ENCODE measurements at regions not wholly inside any gene's neighbourhood (a gene's known extent, or its start where the extent isn't known, plus 50 kb on each side); places are given as distances from the start of the nearest gene placed in this dataset.

DNA sequence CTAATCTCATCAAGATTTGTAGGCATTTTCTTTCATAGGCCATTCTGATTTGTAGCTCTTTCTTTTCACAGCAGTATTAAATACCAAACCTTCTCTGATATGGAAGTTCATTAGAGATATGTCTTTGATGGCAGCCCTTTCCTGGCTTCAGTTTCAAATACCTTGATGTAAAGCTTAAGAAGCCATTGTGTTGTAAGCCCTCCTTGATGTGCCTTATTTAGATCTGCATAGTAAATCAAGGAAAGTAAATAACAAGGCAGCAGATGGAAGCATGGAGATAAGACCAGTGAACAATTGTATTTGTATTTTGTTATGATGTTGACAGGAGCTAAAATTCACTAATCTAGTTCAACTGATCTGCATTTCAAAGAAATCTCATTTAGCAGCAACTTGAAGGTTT is 234.9 kb upstream of the PPP1R3A start (continued):
- TF ChIP-seq, protein P1, sequence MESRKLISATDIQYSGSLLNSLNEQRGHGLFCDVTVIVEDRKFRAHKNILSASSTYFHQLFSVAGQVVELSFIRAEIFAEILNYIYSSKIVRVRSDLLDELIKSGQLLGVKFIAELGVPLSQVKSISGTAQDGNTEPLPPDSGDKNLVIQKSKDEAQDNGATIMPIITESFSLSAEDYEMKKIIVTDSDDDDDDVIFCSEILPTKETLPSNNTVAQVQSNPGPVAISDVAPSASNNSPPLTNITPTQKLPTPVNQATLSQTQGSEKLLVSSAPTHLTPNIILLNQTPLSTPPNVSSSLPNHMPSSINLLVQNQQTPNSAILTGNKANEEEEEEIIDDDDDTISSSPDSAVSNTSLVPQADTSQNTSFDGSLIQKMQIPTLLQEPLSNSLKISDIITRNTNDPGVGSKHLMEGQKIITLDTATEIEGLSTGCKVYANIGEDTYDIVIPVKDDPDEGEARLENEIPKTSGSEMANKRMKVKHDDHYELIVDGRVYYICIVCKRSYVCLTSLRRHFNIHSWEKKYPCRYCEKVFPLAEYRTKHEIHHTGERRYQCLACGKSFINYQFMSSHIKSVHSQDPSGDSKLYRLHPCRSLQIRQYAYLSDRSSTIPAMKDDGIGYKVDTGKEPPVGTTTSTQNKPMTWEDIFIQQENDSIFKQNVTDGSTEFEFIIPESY (IDR thresholded peaks at IDR 0.05) = no peak
- TF ChIP-seq RAD21 (IDR thresholded peaks at IDR 0.05) = no peak

DNA sequence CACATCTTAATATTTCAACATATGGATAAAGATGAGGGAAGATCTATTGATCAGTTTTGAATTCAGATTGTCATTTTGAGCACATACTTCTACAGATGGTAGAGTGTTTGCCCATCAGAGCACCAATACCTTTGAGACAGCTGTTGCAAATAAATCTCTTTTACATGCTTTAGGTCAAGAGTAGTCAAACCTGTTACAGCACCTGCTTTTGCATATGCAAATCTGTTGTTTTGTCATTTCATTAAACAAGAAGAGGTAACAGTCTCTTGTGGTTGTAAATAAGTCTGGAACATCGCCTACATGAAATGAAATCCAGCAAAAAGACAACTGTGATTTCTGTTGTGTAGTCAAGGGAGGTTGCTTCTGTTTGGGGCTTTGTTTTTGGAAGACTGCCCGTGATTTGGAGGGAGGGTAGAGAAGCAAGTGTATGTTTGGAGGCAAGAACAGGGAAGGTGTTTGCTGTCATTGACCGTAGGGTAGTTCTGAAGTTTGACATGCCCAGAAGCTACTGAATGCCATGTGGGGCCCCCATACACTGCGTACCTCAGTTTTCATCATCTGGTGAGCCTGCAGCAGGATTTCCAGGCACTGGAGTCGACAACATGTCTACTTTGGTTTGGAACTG is 233.6 kb upstream of the PPP1R3A start:
- Histone ChIP-seq H3K27me3 (ENCODE audit: control insufficient read depth in 4 of 4, insufficient read depth in 4 of 4, low read length in 3 of 4) (no peaks in the 10 kb centered on the region), H3K27ac (ENCODE audit: low read depth in 1 of 2, low read length in 2 of 2) (no peak overlapping the region), H3K9me3 (ENCODE audit: control insufficient read depth in 4 of 4, low read length in 3 of 4) (no peaks in the 10 kb centered on the region), H3K4me1 (ENCODE audit: control insufficient read depth in 4 of 4, insufficient read depth in 4 of 4, low read length in 3 of 4) (peaks cover 0 to 2% (median 0%) of the 10 kb centered on the region in 4 donors), H3K4me3 (ENCODE audit: low read depth in 1 of 3, low read length in 3 of 3) (no peak overlapping the region), H3K9ac (ENCODE audit: low read depth in 1 of 2, low read length in 2 of 2) (no peak overlapping the region), H3K36me3 (ENCODE audit: control insufficient read depth in 4 of 4, insufficient read depth in 3 of 4, low read depth in 1 of 4, low read length in 3 of 4) (no peaks in the 10 kb centered on the region)
- WGBS = 87% methylated on average over 5 of the region's 5 CpGs
- DNase-seq (ENCODE audit: low spot score) = no peak
- TF ChIP-seq, protein P2, sequence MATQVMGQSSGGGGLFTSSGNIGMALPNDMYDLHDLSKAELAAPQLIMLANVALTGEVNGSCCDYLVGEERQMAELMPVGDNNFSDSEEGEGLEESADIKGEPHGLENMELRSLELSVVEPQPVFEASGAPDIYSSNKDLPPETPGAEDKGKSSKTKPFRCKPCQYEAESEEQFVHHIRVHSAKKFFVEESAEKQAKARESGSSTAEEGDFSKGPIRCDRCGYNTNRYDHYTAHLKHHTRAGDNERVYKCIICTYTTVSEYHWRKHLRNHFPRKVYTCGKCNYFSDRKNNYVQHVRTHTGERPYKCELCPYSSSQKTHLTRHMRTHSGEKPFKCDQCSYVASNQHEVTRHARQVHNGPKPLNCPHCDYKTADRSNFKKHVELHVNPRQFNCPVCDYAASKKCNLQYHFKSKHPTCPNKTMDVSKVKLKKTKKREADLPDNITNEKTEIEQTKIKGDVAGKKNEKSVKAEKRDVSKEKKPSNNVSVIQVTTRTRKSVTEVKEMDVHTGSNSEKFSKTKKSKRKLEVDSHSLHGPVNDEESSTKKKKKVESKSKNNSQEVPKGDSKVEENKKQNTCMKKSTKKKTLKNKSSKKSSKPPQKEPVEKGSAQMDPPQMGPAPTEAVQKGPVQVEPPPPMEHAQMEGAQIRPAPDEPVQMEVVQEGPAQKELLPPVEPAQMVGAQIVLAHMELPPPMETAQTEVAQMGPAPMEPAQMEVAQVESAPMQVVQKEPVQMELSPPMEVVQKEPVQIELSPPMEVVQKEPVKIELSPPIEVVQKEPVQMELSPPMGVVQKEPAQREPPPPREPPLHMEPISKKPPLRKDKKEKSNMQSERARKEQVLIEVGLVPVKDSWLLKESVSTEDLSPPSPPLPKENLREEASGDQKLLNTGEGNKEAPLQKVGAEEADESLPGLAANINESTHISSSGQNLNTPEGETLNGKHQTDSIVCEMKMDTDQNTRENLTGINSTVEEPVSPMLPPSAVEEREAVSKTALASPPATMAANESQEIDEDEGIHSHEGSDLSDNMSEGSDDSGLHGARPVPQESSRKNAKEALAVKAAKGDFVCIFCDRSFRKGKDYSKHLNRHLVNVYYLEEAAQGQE (IDR thresholded peaks at IDR 0.05) = no peak
- TF ChIP-seq JUND (IDR thresholded peaks at IDR 0.05) (no peak), RAD21 (IDR thresholded peaks at IDR 0.05) (no peak), EGR1 (IDR thresholded peaks at IDR 0.05; ENCODE audit: low read depth in 2 of 2) (no peak), SP1 (IDR thresholded peaks at IDR 0.05) (no peak), HNF4A (conservative IDR thresholded peaks at IDR 0.05) (no peak), FOXA1 (IDR thresholded peaks at IDR 0.05) (no peak), YY1 (IDR thresholded peaks at IDR 0.05) (no peak), RXRA (IDR thresholded peaks at IDR 0.05) (no peak), TAF1 (conservative IDR thresholded peaks at IDR 0.05) (no peak), HNF4G (IDR thresholded peaks at IDR 0.05) (no peak), GABPA (IDR thresholded peaks at IDR 0.05 in 1 of 2, conservative IDR thresholded peaks at IDR 0.05 in 1 of 2) (no peak), NR2F2 (IDR thresholded peaks at IDR 0.05) (no peak), FOXA2 (IDR thresholded peaks at IDR 0.05) (no peak)
- TF ChIP-seq, protein P3, sequence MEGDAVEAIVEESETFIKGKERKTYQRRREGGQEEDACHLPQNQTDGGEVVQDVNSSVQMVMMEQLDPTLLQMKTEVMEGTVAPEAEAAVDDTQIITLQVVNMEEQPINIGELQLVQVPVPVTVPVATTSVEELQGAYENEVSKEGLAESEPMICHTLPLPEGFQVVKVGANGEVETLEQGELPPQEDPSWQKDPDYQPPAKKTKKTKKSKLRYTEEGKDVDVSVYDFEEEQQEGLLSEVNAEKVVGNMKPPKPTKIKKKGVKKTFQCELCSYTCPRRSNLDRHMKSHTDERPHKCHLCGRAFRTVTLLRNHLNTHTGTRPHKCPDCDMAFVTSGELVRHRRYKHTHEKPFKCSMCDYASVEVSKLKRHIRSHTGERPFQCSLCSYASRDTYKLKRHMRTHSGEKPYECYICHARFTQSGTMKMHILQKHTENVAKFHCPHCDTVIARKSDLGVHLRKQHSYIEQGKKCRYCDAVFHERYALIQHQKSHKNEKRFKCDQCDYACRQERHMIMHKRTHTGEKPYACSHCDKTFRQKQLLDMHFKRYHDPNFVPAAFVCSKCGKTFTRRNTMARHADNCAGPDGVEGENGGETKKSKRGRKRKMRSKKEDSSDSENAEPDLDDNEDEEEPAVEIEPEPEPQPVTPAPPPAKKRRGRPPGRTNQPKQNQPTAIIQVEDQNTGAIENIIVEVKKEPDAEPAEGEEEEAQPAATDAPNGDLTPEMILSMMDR (IDR thresholded peaks at IDR 0.05; ENCODE audit: low read depth, low read length, missing input control) = no peak
- TF ChIP-seq, protein P1 (IDR thresholded peaks at IDR 0.05) = no peak
- TF ChIP-seq, protein P4, sequence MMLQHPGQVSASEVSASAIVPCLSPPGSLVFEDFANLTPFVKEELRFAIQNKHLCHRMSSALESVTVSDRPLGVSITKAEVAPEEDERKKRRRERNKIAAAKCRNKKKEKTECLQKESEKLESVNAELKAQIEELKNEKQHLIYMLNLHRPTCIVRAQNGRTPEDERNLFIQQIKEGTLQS (IDR thresholded peaks at IDR 0.05) = no peak
- TF ChIP-seq, protein P5, sequence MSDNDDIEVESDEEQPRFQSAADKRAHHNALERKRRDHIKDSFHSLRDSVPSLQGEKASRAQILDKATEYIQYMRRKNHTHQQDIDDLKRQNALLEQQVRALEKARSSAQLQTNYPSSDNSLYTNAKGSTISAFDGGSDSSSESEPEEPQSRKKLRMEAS (IDR thresholded peaks at IDR 0.05) = no peak

All from liver (tissue), 8 donors.